Chondrocyte (in vitro differentiated cells): ENCODE measurements at regions not wholly inside any gene's neighbourhood (a gene's known extent, or its start where the extent isn't known, plus 50 kb on each side); places are given as distances from the start of the nearest gene placed in this dataset.

Source experiments
- DNase-seq: peaks from one replicate; pipeline ENCODE4 v3.0.0; 2021; ENCODE audit warnings: mixed read lengths, low spot score
- H3K27ac Mint-ChIP-seq: one replicate; pipeline ENCODE4 v1.8.0; 2021; ENCODE audit warnings: mild to moderate bottlenecking, moderate library complexity, mixed read lengths; ENCODE audit not compliant: unreplicated experiment
- H3K27me3 Mint-ChIP-seq: 2 replicates; pipeline ENCODE4 v1.8.0; 2021; ENCODE audit warnings: low read depth, mixed read lengths
- H3K36me3 Mint-ChIP-seq: 2 replicates; pipeline ENCODE4 v1.8.0; 2021; ENCODE audit warnings: low read depth, mixed read lengths
- H3K4me1 Mint-ChIP-seq: 2 replicates; pipeline ENCODE4 v1.8.0; 2021; ENCODE audit warnings: low read depth, mild to moderate bottlenecking, mixed read lengths
- H3K4me3 Mint-ChIP-seq: one replicate; pipeline ENCODE4 v1.8.0; 2021; ENCODE audit warnings: mild to moderate bottlenecking, moderate library complexity, mixed read lengths; ENCODE audit not compliant: unreplicated experiment
- H3K9me3 Mint-ChIP-seq: 2 replicates; pipeline ENCODE4 v1.8.0; 2021; ENCODE audit warnings: low read depth, mixed read lengths
- TF ChIP-seq, protein P1 (sequence below): fragments of 200-600 bp; sonication (generic); IDR thresholded peaks from 2 replicates; pipeline ENCODE4 v1.5.0; 2021; ENCODE audit warnings: antibody characterized with exemption, mild to moderate bottlenecking, moderate library complexity

DNA sequence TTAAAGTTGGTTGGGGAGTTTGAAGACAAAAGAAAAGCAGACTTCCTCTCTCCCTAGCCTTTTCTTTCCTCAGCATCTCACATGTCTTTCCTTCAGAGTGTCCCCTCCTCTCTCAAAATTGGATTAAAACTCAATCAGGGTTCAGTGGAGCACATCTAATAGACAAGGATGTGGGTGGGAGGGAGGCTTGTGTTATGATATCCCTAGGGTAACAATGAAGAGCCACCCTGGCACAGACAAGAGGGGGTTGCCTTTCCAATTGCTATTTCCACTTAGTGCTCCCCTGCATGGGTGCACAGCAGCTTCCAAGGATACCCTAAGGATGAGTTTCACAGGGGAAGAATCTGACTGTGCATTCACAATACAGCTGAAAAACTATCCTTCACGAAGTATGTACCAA lies 585.2 kb upstream of the C9orf72 start:
- TF ChIP-seq, protein P1, sequence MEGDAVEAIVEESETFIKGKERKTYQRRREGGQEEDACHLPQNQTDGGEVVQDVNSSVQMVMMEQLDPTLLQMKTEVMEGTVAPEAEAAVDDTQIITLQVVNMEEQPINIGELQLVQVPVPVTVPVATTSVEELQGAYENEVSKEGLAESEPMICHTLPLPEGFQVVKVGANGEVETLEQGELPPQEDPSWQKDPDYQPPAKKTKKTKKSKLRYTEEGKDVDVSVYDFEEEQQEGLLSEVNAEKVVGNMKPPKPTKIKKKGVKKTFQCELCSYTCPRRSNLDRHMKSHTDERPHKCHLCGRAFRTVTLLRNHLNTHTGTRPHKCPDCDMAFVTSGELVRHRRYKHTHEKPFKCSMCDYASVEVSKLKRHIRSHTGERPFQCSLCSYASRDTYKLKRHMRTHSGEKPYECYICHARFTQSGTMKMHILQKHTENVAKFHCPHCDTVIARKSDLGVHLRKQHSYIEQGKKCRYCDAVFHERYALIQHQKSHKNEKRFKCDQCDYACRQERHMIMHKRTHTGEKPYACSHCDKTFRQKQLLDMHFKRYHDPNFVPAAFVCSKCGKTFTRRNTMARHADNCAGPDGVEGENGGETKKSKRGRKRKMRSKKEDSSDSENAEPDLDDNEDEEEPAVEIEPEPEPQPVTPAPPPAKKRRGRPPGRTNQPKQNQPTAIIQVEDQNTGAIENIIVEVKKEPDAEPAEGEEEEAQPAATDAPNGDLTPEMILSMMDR: no peak

DNA sequence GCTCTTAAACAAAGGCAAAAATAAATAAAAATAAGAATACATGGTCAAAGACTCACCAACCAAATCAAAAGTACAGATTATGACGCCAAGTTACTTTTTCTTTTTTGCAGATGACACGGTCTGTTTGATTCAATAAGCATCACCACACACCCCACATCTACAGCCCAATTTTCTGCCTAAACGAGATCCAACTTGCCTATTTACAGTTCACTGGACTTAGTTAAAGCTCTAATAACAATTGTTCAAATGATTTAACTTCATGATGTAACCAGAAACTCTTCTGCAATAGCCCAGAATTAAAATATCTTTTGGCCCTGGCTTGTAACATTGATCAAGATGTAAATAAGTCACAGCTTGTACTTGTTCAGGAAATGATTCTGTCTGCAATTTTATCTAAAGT lies 590.3 kb upstream of the C9orf72 start:
- TF ChIP-seq, protein P1: no peak
- no peak overlapping the region for H3K4me3 Mint-ChIP-seq
- no peak overlapping the region for H3K27ac Mint-ChIP-seq
- no peaks in the 10 kb centered on the region for H3K36me3 Mint-ChIP-seq
- H3K4me1 Mint-ChIP-seq: no peaks in the 10 kb centered on the region
- H3K9me3 Mint-ChIP-seq: no peaks in the 10 kb centered on the region
- H3K27me3 Mint-ChIP-seq: no peaks in the 10 kb centered on the region
- DNase-seq: no peak

More for the DNA sequence above, 585.2 kb upstream of the C9orf72 start:
- no peaks in the 10 kb centered on the region for H3K4me1 Mint-ChIP-seq
- H3K36me3 Mint-ChIP-seq: no peaks in the 10 kb centered on the region
- no peak for DNase-seq
- no peak overlapping the region for H3K27ac Mint-ChIP-seq
- no peaks in the 10 kb centered on the region for H3K9me3 Mint-ChIP-seq
- no peaks in the 10 kb centered on the region for H3K27me3 Mint-ChIP-seq
- no peak overlapping the region for H3K4me3 Mint-ChIP-seq

DNA sequence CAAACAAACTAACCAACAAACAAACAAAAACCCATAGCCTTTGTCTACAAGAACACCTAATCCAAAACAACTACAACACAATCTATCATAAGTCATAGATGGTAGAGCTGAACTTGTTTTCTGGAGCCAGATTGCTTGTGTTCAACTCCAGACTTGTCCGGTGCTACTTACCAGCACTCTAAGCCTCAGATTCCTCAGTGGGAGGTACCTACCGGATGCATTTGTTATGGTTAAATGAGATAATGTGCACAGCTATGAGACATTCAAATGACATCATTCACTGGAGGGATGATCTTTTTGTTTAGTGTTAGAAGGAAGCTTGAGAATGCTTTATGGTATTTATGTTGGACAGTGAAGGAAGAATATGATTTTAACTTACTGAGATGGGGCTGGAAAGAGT lies 592.9 kb upstream of the C9orf72 start:
- DNase-seq: no peak
- no peak overlapping the region for H3K27ac Mint-ChIP-seq
- H3K36me3 Mint-ChIP-seq: no peaks in the 10 kb centered on the region
- H3K27me3 Mint-ChIP-seq: no peaks in the 10 kb centered on the region
- H3K4me1 Mint-ChIP-seq: no peaks in the 10 kb centered on the region
- no peak overlapping the region for H3K4me3 Mint-ChIP-seq
- TF ChIP-seq, protein P1: no peak
- H3K9me3 Mint-ChIP-seq: peaks cover 3% of the 10 kb centered on the region

DNA sequence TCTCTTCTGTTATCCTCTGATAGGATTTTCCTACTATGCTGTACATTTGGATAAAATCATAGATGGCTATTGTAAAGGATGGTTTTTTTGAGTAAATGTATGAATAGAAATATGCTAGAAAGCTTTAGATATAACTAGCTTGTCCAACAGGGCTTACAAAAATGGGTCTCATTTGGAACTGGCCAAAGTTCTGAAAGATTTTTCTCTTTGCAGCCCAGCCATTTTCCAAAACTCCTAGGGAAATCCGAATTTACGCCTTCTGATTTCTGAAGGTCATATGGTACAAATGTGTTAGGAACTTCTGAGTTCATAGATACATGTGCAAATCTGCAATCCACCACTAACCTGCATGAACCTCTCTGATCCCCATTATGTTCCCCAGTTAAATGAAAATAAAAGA lies 603.9 kb upstream of the C9orf72 start:
- TF ChIP-seq, protein P1: no peak
- Mint-ChIP-seq H3K36me3 (no peaks in the 10 kb centered on the region), H3K27ac (no peak overlapping the region), H3K27me3 (no peaks in the 10 kb centered on the region), H3K9me3 (peaks cover 2% of the 10 kb centered on the region), H3K4me3 (no peak overlapping the region), H3K4me1 (no peaks in the 10 kb centered on the region)
- no peak for DNase-seq

DNA sequence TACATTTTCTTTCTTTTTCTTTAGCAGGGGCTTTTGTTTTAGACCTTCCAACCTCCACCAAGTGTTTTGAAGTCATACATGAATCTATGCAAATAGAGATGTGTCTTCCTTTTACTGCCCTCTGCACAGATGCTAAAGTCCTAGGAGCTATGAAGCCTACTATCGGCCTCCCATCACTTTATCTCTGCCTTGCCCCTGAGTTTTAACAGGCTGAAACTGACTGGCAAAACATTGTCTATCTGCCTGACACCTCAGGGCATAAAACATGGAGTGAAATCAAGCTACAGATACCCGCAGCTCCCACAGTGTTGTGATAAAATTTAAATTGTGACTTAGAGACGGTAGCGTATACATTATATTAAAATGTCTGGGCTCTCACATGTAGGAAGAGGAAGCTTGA lies 604.6 kb upstream of the C9orf72 start:
- no peaks in the 10 kb centered on the region for H3K27me3 Mint-ChIP-seq
- H3K36me3 Mint-ChIP-seq: no peaks in the 10 kb centered on the region
- peaks cover 10% of the 10 kb centered on the region for H3K9me3 Mint-ChIP-seq
- DNase-seq: no peak
- TF ChIP-seq, protein P1: no peak
- no peaks in the 10 kb centered on the region for H3K4me1 Mint-ChIP-seq
- H3K4me3 Mint-ChIP-seq: no peak overlapping the region
- no peak overlapping the region for H3K27ac Mint-ChIP-seq
